ENCODE measurements at regions not wholly inside any gene's neighbourhood (a gene's known extent, or its start where the extent isn't known, plus 50 kb on each side); places are given as distances from the start of the nearest gene placed in this dataset.
"Not testable (repeated sequence)": the region's sequence is repeated elsewhere in the genome, so short reads cannot be mapped to it uniquely, and the experiment has no call there.

DNA sequence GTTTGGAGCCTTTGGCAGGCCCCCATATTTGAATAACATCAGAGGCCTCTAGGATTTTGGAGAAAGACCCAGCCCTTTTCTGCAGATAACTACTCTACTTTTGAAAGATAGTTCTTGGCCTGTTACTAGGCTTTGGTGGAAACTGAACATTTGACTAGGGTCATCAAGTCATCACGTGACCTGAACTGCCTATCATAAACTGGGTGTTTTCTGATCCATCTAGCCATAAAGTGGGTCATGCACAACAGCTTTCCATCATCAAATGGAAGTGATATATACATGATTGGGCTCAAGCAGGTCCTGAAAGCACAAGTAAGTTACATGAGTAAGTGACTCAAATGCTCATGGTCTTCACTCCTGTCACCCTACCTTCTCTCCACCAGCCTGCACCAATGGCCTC is 552.3 kb upstream of the GRM3 start:
- TF ChIP-seq, protein P1, sequence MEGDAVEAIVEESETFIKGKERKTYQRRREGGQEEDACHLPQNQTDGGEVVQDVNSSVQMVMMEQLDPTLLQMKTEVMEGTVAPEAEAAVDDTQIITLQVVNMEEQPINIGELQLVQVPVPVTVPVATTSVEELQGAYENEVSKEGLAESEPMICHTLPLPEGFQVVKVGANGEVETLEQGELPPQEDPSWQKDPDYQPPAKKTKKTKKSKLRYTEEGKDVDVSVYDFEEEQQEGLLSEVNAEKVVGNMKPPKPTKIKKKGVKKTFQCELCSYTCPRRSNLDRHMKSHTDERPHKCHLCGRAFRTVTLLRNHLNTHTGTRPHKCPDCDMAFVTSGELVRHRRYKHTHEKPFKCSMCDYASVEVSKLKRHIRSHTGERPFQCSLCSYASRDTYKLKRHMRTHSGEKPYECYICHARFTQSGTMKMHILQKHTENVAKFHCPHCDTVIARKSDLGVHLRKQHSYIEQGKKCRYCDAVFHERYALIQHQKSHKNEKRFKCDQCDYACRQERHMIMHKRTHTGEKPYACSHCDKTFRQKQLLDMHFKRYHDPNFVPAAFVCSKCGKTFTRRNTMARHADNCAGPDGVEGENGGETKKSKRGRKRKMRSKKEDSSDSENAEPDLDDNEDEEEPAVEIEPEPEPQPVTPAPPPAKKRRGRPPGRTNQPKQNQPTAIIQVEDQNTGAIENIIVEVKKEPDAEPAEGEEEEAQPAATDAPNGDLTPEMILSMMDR (IDR thresholded peaks at IDR 0.05; ENCODE audit: unreplicated experiment), result no peak
- Mint-ChIP-seq H3K27ac (no peak overlapping the region), H3K4me1 (ENCODE audit: low read depth) (no peaks in the 10 kb centered on the region), H3K27me3 (no peaks in the 10 kb centered on the region), H3K4me3 (ENCODE audit: low read depth) (no peak overlapping the region), H3K36me3 (ENCODE audit: insufficient read depth) (no peaks in the 10 kb centered on the region), H3K9me3 (ENCODE audit: low read depth) (peaks cover 19% of the 10 kb centered on the region)
- DNase-seq (ENCODE audit: low spot score, unreplicated experiment), result no peak

GRCh38 chr7:86089455-86089854 is 554.3 kb upstream of the GRM3 start:
- Mint-ChIP-seq H3K27me3 (no peaks in the 10 kb centered on the region), H3K4me3 (ENCODE audit: low read depth) (no peak overlapping the region), H3K36me3 (ENCODE audit: insufficient read depth) (no peaks in the 10 kb centered on the region), H3K27ac (no peak overlapping the region), H3K4me1 (ENCODE audit: low read depth) (no peaks in the 10 kb centered on the region), H3K9me3 (ENCODE audit: low read depth) (peaks cover 19% of the 10 kb centered on the region)
- no peak for DNase-seq (ENCODE audit: low spot score, unreplicated experiment)
- TF ChIP-seq, protein P1 (IDR thresholded peaks at IDR 0.05; ENCODE audit: unreplicated experiment), result no peak

DNA sequence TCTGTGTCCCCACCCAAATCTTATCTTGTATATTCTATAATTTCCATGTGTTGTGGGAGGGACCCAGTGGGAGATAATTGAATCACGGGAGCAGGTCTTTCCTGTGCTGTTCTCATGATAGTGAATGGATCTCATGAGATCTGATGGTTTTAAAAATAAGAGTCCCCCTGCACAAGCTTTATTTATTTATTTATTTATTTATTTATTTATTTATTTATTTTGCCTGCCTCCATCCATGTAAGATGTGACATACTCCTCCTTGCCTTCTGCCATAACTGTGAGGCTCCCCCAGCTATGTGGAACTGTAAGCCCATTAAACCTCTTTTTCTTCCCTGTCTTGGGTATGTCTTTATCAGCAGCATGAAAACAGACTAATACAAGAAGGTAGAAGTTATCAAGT is 579.1 kb upstream of the GRM3 start:
- not testable (repeated sequence) for H3K36me3 Mint-ChIP-seq (ENCODE audit: insufficient read depth); H3K9me3 Mint-ChIP-seq (ENCODE audit: low read depth); H3K27me3 Mint-ChIP-seq; H3K4me3 Mint-ChIP-seq (ENCODE audit: low read depth); DNase-seq (ENCODE audit: low spot score, unreplicated experiment); H3K27ac Mint-ChIP-seq; H3K4me1 Mint-ChIP-seq (ENCODE audit: low read depth)

DNA sequence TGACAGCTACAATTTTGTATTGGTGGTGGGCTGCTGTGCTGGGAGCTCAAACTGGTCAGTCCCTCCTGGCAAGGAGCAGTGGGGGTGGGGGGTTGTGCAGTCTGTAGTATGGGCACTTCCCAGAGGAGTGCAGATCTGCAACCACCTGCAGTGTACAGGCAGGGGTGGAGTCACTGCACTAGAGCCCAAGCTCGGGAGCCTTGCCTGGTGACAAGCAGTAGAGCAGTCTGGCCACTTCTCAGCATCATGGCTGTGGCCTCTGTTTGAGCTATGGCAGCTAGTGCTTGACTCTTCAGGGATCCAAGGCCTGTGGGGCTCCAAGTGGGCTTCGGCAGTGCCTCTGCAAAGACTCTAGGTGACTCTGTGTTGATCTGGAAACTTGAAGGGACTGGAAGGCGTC is 585.1 kb upstream of the GRM3 start:
- H3K9me3 Mint-ChIP-seq (ENCODE audit: low read depth), result peaks cover 19% of the 10 kb centered on the region
- no peaks in the 10 kb centered on the region for H3K4me1 Mint-ChIP-seq (ENCODE audit: low read depth)
- H3K4me3 Mint-ChIP-seq (ENCODE audit: low read depth), result no peak overlapping the region
- no peak for DNase-seq (ENCODE audit: low spot score, unreplicated experiment)
- no peaks in the 10 kb centered on the region for H3K27me3 Mint-ChIP-seq
- no peaks in the 10 kb centered on the region for H3K36me3 Mint-ChIP-seq (ENCODE audit: insufficient read depth)
- H3K27ac Mint-ChIP-seq, result no peak overlapping the region
- TF ChIP-seq, protein P1 (IDR thresholded peaks at IDR 0.05; ENCODE audit: unreplicated experiment), result no peak

GRCh38 chr7:86050918-86051317 is 592.8 kb upstream of the GRM3 start:
- H3K27ac Mint-ChIP-seq, result no peak overlapping the region

GRCh38 chr7:86049910-86050309 is 593.8 kb upstream of the GRM3 start:
- Mint-ChIP-seq H3K9me3 (ENCODE audit: low read depth) (peaks cover 3% of the 10 kb centered on the region), H3K27me3 (no peaks in the 10 kb centered on the region), H3K27ac (no peak overlapping the region), H3K4me1 (ENCODE audit: low read depth) (no peaks in the 10 kb centered on the region), H3K36me3 (ENCODE audit: insufficient read depth) (no peaks in the 10 kb centered on the region), H3K4me3 (ENCODE audit: low read depth) (no peak overlapping the region)
- TF ChIP-seq, protein P1 (IDR thresholded peaks at IDR 0.05; ENCODE audit: unreplicated experiment), result no peak
- no peak for DNase-seq (ENCODE audit: low spot score, unreplicated experiment)

More at GRCh38 chr7:86050918-86051317, 592.8 kb upstream of the GRM3 start:
- Mint-ChIP-seq H3K36me3 (ENCODE audit: insufficient read depth) (no peaks in the 10 kb centered on the region), H3K4me3 (ENCODE audit: low read depth) (no peak overlapping the region), H3K9me3 (ENCODE audit: low read depth) (peaks cover 10% of the 10 kb centered on the region), H3K27me3 (no peaks in the 10 kb centered on the region), H3K4me1 (ENCODE audit: low read depth) (no peaks in the 10 kb centered on the region)
- DNase-seq (ENCODE audit: low spot score, unreplicated experiment), result no peak
- TF ChIP-seq, protein P1 (IDR thresholded peaks at IDR 0.05; ENCODE audit: unreplicated experiment), result no peak

DNA sequence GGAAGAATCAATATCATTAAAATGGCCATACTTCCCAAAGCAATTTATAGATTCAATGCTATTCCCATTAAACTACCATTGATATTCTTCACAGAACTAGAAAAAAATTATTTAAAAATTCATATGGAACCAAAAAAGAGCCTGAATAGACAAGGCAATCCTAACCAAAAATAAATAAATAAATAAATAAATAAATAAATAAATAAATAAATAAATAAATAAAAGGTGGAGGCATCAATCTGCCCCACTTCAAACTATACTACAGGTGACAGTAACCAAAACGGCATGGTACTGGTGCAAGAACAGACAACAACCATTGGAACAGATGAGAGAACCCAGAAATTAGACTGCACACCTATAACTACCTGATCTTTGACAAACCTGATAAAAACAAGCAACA is 598.5 kb upstream of the GRM3 start:
- H3K36me3 Mint-ChIP-seq (ENCODE audit: insufficient read depth); H3K9me3 Mint-ChIP-seq (ENCODE audit: low read depth); H3K4me3 Mint-ChIP-seq (ENCODE audit: low read depth); H3K27me3 Mint-ChIP-seq; H3K4me1 Mint-ChIP-seq (ENCODE audit: low read depth); DNase-seq (ENCODE audit: low spot score, unreplicated experiment); H3K27ac Mint-ChIP-seq: not testable (repeated sequence)
